ENCODE measurements at regions not wholly inside any gene's neighbourhood (a gene's known extent, or its start where the extent isn't known, plus 50 kb on each side); places are given as distances from the start of the nearest gene placed in this dataset.

- TF ChIP-seq POLR2A (IDR thresholded peaks at IDR 0.05) = no peak
- no peak for TF ChIP-seq CTCF (IDR thresholded peaks at IDR 0.05)
Measured at GRCh38 chr5:96037128-96037527, 75.5 kb upstream of the ELL2 start.
